ENCODE measurements at regions not wholly inside any gene's neighbourhood (a gene's known extent, or its start where the extent isn't known, plus 50 kb on each side); places are given as distances from the start of the nearest gene placed in this dataset.

DNA sequence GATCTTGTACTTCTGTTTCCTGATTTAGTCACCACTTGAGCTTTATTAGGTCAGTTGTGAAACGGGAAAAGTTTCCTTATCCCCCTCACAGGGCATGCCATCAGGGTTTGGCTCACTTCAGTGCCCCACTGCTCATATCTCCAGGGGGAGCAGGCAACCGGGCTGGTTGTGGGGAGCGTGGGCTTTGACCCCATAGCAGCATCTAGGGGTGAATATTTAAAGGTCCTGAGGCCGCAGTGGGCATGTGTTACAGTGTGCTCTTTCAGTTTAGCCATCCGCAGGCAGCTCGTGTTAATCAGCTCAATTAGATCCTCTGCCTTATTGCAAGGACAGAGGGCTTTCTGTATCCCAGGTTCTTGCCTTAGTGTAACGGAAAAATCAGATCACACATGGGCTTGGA, 71.9 kb downstream of the MRPL46 start:
- H3F3A ChIP-seq (ENCODE audit: control insufficient read depth, insufficient read depth) = no peaks in the 10 kb centered on the region
- H3K36me3 ChIP-seq (ENCODE audit: control insufficient read depth, low read length) = no peaks in the 10 kb centered on the region
- peaks cover 43% of the 10 kb centered on the region for H3K4me1 ChIP-seq (ENCODE audit: control insufficient read depth, low read length)
- H3K9me2 ChIP-seq (replicated peaks; ENCODE audit: control insufficient read depth, low read length) = no peaks in the 10 kb centered on the region
- TF ChIP-seq EZH2phosphoT487 (IDR thresholded peaks at IDR 0.05; ENCODE audit: borderline replicate concordance, low read length) = no peak
- TF ChIP-seq, protein P1, sequence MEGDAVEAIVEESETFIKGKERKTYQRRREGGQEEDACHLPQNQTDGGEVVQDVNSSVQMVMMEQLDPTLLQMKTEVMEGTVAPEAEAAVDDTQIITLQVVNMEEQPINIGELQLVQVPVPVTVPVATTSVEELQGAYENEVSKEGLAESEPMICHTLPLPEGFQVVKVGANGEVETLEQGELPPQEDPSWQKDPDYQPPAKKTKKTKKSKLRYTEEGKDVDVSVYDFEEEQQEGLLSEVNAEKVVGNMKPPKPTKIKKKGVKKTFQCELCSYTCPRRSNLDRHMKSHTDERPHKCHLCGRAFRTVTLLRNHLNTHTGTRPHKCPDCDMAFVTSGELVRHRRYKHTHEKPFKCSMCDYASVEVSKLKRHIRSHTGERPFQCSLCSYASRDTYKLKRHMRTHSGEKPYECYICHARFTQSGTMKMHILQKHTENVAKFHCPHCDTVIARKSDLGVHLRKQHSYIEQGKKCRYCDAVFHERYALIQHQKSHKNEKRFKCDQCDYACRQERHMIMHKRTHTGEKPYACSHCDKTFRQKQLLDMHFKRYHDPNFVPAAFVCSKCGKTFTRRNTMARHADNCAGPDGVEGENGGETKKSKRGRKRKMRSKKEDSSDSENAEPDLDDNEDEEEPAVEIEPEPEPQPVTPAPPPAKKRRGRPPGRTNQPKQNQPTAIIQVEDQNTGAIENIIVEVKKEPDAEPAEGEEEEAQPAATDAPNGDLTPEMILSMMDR (IDR thresholded peaks at IDR 0.05; ENCODE audit: low read depth, low read length, poor library complexity, severe bottlenecking) = no peak
- no peaks in the 10 kb centered on the region for H3K9me3 ChIP-seq (ENCODE audit: control insufficient read depth, insufficient read depth, low read length)
- no peaks in the 10 kb centered on the region for H3K27me3 ChIP-seq (ENCODE audit: control insufficient read depth, low read length)
- no peak overlapping the region for H3K4me2 ChIP-seq (ENCODE audit: low read length)
- H3K27ac ChIP-seq (ENCODE audit: low read depth, low read length) = no peak overlapping the region
- no peaks in the 10 kb centered on the region for H4K20me1 ChIP-seq (ENCODE audit: control insufficient read depth, insufficient read depth, low read depth, low read length)
- no peaks in the 10 kb centered on the region for H3K79me2 ChIP-seq (ENCODE audit: control insufficient read depth, low read length)
- H3K4me3 ChIP-seq (ENCODE audit: low read length) = no peak overlapping the region

DNA sequence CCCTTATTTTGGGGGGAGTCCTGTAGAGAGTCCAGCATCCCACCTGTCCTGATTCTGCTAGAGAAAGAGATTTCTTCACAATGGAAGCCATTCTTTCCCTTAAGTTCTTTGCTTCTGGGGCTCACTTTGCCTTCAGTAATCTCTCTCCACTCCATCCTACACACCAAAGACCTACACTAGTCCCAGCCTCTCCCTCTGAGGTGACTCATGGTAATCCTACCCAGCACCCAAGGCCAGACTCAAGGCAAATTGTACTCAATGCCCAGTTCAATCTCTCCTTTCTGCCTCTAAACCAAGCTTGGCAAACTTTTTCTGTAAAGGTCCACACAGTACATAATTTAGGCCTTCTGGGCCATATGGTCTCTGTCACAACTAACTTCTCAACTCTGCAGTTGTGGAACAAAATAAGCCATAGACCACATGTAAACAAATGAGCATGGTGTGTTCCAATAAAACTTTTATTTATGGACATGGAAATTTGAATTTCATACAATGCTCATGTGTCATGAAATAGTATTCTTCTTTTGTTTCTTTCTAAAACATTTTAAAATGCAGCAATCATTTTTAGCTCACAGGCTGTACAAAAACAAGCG, 72.5 kb downstream of the MRPL46 start:
- no peak for TF ChIP-seq EZH2phosphoT487 (IDR thresholded peaks at IDR 0.05; ENCODE audit: borderline replicate concordance, low read length)
- TF ChIP-seq, protein P1 (IDR thresholded peaks at IDR 0.05; ENCODE audit: low read depth, low read length, poor library complexity, severe bottlenecking) = no peak
- H3K27ac ChIP-seq (ENCODE audit: low read depth, low read length) = no peak overlapping the region
- no peak overlapping the region for H3K4me3 ChIP-seq (ENCODE audit: low read length)
- no peaks in the 10 kb centered on the region for H3K36me3 ChIP-seq (ENCODE audit: control insufficient read depth, low read length)
- H3K4me1 ChIP-seq (ENCODE audit: control insufficient read depth, low read length) = peaks cover 38% of the 10 kb centered on the region
- H3F3A ChIP-seq (ENCODE audit: control insufficient read depth, insufficient read depth) = no peaks in the 10 kb centered on the region
- no peaks in the 10 kb centered on the region for H3K79me2 ChIP-seq (ENCODE audit: control insufficient read depth, low read length)
- no peaks in the 10 kb centered on the region for H3K9me2 ChIP-seq (replicated peaks; ENCODE audit: control insufficient read depth, low read length)
- H3K27me3 ChIP-seq (ENCODE audit: control insufficient read depth, low read length) = no peaks in the 10 kb centered on the region
- H3K9me3 ChIP-seq (ENCODE audit: control insufficient read depth, insufficient read depth, low read length) = no peaks in the 10 kb centered on the region
- H3K4me2 ChIP-seq (ENCODE audit: low read length) = no peak overlapping the region
- no peaks in the 10 kb centered on the region for H4K20me1 ChIP-seq (ENCODE audit: control insufficient read depth, insufficient read depth, low read depth, low read length)

DNA sequence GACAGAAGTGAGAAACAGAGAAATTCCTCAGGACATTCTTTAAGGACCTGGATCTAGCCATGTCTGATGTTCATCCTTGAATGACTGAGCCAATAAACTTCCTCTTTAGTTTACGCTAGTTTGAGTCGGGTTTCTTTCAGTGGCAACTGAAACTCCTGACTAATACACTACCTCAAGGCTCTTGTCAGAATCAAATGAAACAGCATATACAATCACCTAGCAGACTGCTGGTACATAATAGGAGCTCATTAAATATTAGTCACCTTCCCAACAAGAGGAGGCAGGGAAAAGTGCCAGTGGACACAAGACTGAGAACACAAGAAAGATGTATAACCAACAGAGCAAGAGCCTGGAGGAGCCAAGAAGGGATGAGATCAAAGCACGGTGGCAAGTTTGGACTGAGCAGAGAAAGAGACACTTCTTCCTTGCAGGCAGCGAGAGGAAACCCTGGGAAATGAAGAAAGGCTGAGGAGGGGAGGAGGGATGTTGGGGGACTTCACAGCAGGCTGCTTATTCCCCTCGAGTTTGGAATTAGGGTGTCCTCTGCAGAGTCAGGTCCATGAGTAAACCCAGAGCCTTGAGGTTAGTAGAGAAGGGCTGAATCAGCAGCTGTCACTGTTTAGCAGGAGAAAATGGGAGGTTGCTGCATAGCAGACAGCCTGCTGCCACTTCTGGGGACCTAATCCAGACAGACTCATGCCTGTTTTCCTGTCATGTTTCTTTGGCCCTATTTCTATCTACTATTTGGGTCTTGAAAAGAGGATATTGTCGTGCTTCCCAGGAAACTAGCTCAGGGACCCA, 73.3 kb downstream of the MRPL46 start:
- H3F3A ChIP-seq (ENCODE audit: control insufficient read depth, insufficient read depth) = no peaks in the 10 kb centered on the region
- no peak for TF ChIP-seq EZH2phosphoT487 (IDR thresholded peaks at IDR 0.05; ENCODE audit: borderline replicate concordance, low read length)
- H3K27me3 ChIP-seq (ENCODE audit: control insufficient read depth, low read length) = no peaks in the 10 kb centered on the region
- H3K9me3 ChIP-seq (ENCODE audit: control insufficient read depth, insufficient read depth, low read length) = no peaks in the 10 kb centered on the region
- no peaks in the 10 kb centered on the region for H3K79me2 ChIP-seq (ENCODE audit: control insufficient read depth, low read length)
- H3K4me3 ChIP-seq (ENCODE audit: low read length) = no peak overlapping the region
- H4K20me1 ChIP-seq (ENCODE audit: control insufficient read depth, insufficient read depth, low read depth, low read length) = no peaks in the 10 kb centered on the region
- no peak overlapping the region for H3K4me2 ChIP-seq (ENCODE audit: low read length)
- no peaks in the 10 kb centered on the region for H3K9me2 ChIP-seq (replicated peaks; ENCODE audit: control insufficient read depth, low read length)
- H3K4me1 ChIP-seq (ENCODE audit: control insufficient read depth, low read length) = peaks cover 38% of the 10 kb centered on the region
- H3K36me3 ChIP-seq (ENCODE audit: control insufficient read depth, low read length) = no peaks in the 10 kb centered on the region
- H3K27ac ChIP-seq (ENCODE audit: low read depth, low read length) = no peak overlapping the region

DNA sequence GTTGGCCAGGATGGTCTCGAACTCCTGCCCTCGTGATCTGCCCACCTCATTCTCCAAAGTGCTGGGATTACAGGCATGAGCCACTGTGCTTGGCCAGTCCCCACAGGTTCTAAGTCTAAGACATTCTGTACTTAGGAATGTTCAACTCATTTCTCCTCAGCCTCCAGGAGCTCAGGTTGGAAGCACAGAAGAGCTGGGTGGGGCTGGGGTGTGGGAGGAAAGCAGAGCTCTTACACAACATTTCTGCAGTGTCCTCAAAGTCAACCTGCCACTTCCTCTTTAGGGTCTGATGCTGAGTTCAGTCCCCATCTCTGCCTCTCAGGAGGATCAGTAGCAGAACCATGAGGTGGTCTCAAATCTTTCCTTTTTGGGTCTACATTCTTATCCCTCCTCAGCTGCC, 75.5 kb downstream of the MRPL46 start:
- H3K79me2 ChIP-seq (ENCODE audit: control insufficient read depth, low read length) = no peaks in the 10 kb centered on the region
- no peaks in the 10 kb centered on the region for H3K9me3 ChIP-seq (ENCODE audit: control insufficient read depth, insufficient read depth, low read length)
- H3K9me2 ChIP-seq (replicated peaks; ENCODE audit: control insufficient read depth, low read length) = no peaks in the 10 kb centered on the region
- H3F3A ChIP-seq (ENCODE audit: control insufficient read depth, insufficient read depth) = no peaks in the 10 kb centered on the region
- no peak overlapping the region for H3K4me2 ChIP-seq (ENCODE audit: low read length)
- H3K4me1 ChIP-seq (ENCODE audit: control insufficient read depth, low read length) = peaks cover 37% of the 10 kb centered on the region
- no peak overlapping the region for H3K27ac ChIP-seq (ENCODE audit: low read depth, low read length)
- no peak overlapping the region for H3K4me3 ChIP-seq (ENCODE audit: low read length)
- H3K36me3 ChIP-seq (ENCODE audit: control insufficient read depth, low read length) = no peaks in the 10 kb centered on the region
- no peak for TF ChIP-seq EZH2phosphoT487 (IDR thresholded peaks at IDR 0.05; ENCODE audit: borderline replicate concordance, low read length)
- TF ChIP-seq, protein P1 (IDR thresholded peaks at IDR 0.05; ENCODE audit: low read depth, low read length, poor library complexity, severe bottlenecking) = no peak
- H3K27me3 ChIP-seq (ENCODE audit: control insufficient read depth, low read length) = no peaks in the 10 kb centered on the region
- H4K20me1 ChIP-seq (ENCODE audit: control insufficient read depth, insufficient read depth, low read depth, low read length) = no peaks in the 10 kb centered on the region

Data from DOHH2 (cell line).